ENCODE measurements at regions not wholly inside any gene's neighbourhood (a gene's known extent, or its start where the extent isn't known, plus 50 kb on each side); places are given as distances from the start of the nearest gene placed in this dataset.
"Not testable (repeated sequence)": the region's sequence is repeated elsewhere in the genome, so short reads cannot be mapped to it uniquely, and the experiment has no call there.

GRCh38 chr7:56229631-56230030 is 113.4 kb upstream of the NUPR2 start:
- Mint-ChIP-seq H3K27ac (no peak overlapping the region), H3K4me3 (no peak overlapping the region), H3K27me3 (peaks cover 7 to 11% of the 10 kb centered on the region in 2 donors), H3K4me1 (ENCODE audit: low read depth in 2 of 2) (no peaks in the 10 kb centered on the region), H3K36me3 (ENCODE audit: insufficient read depth) (no peaks in the 10 kb centered on the region), H3K9me3 (no peaks in the 10 kb centered on the region)
- DNase-seq (no peak), ATAC-seq (replicated peaks) (no peak)

DNA sequence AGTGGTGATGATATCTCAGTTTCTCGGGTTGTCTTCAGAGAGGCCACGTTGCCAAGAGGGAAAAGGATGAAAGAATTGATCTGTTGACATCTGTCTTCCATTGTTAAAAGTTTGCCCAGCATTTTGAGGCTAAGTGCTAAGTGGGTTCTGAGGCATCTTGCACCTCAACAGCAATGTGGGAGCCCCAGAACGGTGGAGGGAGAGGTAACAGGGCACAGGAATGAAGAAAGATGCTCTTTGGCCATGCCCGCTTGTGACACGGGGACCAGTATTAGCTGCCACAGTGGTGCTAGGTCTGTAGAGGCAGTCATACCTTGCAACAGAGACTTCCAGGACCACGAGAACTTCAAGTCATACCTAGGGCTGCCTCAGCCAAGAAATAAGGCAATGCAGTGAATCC is 106.6 kb upstream of the NUPR2 start:
- Mint-ChIP-seq H3K27ac (no peak overlapping the region), H3K9me3 (peaks cover 0 to 6% of the 10 kb centered on the region in 2 donors), H3K4me1 (ENCODE audit: low read depth in 2 of 2) (no peaks in the 10 kb centered on the region), H3K4me3 (no peak overlapping the region), H3K27me3 (peaks cover 0 to 11% of the 10 kb centered on the region in 2 donors), H3K36me3 (ENCODE audit: insufficient read depth) (no peaks in the 10 kb centered on the region)
- DNase-seq = no peak
- ATAC-seq (replicated peaks) = no peak

DNA sequence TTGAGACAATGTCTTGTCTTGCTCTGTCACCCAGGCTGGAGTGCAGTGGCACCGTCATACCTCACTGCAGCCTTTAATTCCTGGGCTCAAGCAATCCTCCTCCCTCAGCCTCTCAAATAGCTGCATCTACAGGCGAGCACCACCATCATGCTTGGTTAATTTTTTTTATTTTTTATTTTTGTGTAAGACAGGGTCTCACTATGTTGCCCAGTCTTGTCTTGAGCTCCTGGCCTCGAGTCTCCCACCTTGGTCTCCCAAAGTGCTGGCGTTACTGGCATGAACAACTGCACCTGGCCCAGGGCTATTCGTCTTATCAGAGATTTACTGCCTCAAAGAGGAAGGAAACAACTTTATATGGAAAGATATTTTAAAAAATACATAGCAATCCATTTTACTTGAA is 102.8 kb upstream of the NUPR2 start:
- Mint-ChIP-seq H3K4me3 (no peak overlapping the region), H3K27me3 (peaks cover 6% of the 10 kb centered on the region in 2 donors), H3K4me1 (ENCODE audit: low read depth in 2 of 2) (no peaks in the 10 kb centered on the region), H3K27ac (no peak overlapping the region), H3K9me3 (peaks cover 14 to 25% of the 10 kb centered on the region in 2 donors), H3K36me3 (ENCODE audit: insufficient read depth) (no peaks in the 10 kb centered on the region)
- DNase-seq (no peak), ATAC-seq (replicated peaks) (no peak)

DNA sequence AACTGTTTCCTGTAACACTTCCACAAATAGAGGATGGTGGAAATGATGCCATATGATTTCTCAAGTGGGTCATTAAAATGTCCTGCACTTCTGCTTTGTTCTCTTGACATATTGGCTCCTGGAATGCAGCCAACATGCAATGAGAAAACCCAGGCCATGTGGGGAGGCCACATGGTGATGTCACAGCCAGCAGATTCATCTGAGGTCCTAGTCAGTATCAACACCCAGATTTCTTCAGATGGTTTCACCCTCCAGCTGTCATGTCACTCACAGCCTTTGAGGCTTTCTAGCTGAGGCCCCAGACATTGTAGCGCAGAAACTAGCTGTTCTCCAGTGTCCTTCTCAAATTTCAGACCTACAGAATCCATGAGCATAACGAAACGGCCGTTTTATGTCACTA is 102.3 kb upstream of the NUPR2 start:
- peaks cover 6% of the 10 kb centered on the region in 2 donors for H3K27me3 Mint-ChIP-seq
- ATAC-seq (replicated peaks) (no peak), DNase-seq (no peak)
- no peak overlapping the region for H3K27ac Mint-ChIP-seq
- no peaks in the 10 kb centered on the region for H3K36me3 Mint-ChIP-seq (ENCODE audit: insufficient read depth)
- H3K4me1 Mint-ChIP-seq (ENCODE audit: low read depth in 2 of 2) = no peaks in the 10 kb centered on the region
- no peak overlapping the region for H3K4me3 Mint-ChIP-seq
- peaks cover 14 to 25% of the 10 kb centered on the region in 2 donors for H3K9me3 Mint-ChIP-seq

- Mint-ChIP-seq H3K4me3 (no peak overlapping the region), H3K27ac (no peak overlapping the region), H3K27me3 (peaks cover 6% of the 10 kb centered on the region in 2 donors), H3K9me3 (peaks cover 10 to 25% of the 10 kb centered on the region in 2 donors), H3K36me3 (ENCODE audit: insufficient read depth) (no peaks in the 10 kb centered on the region), H3K4me1 (ENCODE audit: low read depth in 2 of 2) (no peaks in the 10 kb centered on the region)
- no peak for ATAC-seq (replicated peaks)
- DNase-seq = no peak
Observed at GRCh38 chr7:56213574-56213973, 97.4 kb upstream of the NUPR2 start.

GRCh38 chr7:56206420-56206819 is 90.2 kb upstream of the NUPR2 start:
- DNase-seq (no peak), ATAC-seq (replicated peaks) (no peak)
- Mint-ChIP-seq H3K36me3 (ENCODE audit: insufficient read depth) (no peaks in the 10 kb centered on the region), H3K27ac (no peak overlapping the region), H3K9me3 (peaks cover 0 to 2% of the 10 kb centered on the region in 2 donors), H3K4me1 (ENCODE audit: low read depth in 2 of 2) (no peaks in the 10 kb centered on the region), H3K27me3 (no peaks in the 10 kb centered on the region), H3K4me3 (no peak overlapping the region)

- Mint-ChIP-seq H3K4me1 (ENCODE audit: low read depth in 2 of 2) (no peaks in the 10 kb centered on the region), H3K4me3 (no peak overlapping the region), H3K27me3 (no peaks in the 10 kb centered on the region), H3K27ac (no peak overlapping the region), H3K36me3 (ENCODE audit: insufficient read depth) (no peaks in the 10 kb centered on the region), H3K9me3 (no peaks in the 10 kb centered on the region)
- ATAC-seq (replicated peaks) (no peak), DNase-seq (no peak)
Observed at GRCh38 chr7:56199639-56200038, 83.4 kb upstream of the NUPR2 start.

DNA sequence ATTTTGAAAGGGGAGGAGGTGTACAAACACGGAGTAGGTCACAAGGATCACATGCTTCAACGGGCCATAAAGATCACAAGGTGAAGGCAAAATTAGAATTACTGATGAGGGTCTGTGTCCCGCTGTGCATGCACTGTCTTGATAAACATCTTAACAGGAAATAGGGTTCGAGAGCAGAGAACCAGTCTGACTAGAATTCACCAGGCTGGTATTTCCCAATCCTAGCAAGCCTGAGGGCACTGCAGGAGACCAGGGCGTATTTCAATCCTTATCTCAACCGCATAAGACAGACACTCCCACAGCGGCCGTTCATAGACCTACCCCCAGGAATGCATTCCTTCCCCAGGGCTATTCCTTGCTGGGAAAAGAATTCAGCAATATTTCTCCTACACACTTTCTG is 80.0 kb upstream of the NUPR2 start:
- not testable (repeated sequence) for H3K9me3 Mint-ChIP-seq; DNase-seq; H3K27ac Mint-ChIP-seq; ATAC-seq (replicated peaks); H3K4me1 Mint-ChIP-seq (ENCODE audit: low read depth in 2 of 2); H3K4me3 Mint-ChIP-seq; H3K36me3 Mint-ChIP-seq (ENCODE audit: insufficient read depth)
- H3K27me3 Mint-ChIP-seq = peaks cover 0 to 21% of the 10 kb centered on the region in 2 donors

- ATAC-seq (replicated peaks) = no peak
- DNase-seq = no peak
- H3K36me3 Mint-ChIP-seq (ENCODE audit: insufficient read depth) = no peaks in the 10 kb centered on the region
Observed at GRCh38 chr7:56188823-56189346, 72.7 kb upstream of the NUPR2 start.

DNA sequence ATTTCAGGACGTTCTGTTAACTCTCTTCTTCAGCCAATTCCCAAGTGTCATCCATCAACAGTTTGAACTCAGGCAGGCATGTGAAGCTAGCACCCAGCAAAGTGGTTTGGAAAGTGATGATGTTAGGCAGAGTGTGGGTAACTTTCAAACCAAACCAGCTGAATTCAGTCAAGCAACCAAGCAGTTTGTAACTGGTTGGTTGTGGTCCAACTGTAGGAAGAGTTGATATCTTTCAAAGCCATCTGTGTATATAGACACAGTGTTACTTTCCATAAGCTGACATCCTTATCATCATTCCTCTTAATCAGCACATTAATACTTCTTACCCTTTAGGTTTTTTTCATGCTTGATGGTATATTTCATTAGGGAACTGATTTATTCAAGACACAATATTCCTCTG is 72.2 kb upstream of the NUPR2 start:
- ATAC-seq (replicated peaks) (no peak), DNase-seq (no peak)
- Mint-ChIP-seq H3K27ac (no peak overlapping the region), H3K9me3 (peaks cover 0 to 2% of the 10 kb centered on the region in 2 donors), H3K4me3 (no peak overlapping the region), H3K27me3 (peaks cover 9 to 38% of the 10 kb centered on the region in 2 donors), H3K4me1 (ENCODE audit: low read depth in 2 of 2) (no peaks in the 10 kb centered on the region), H3K36me3 (ENCODE audit: insufficient read depth) (no peaks in the 10 kb centered on the region)

More at GRCh38 chr7:56188823-56189346, 72.7 kb upstream of the NUPR2 start:
- Mint-ChIP-seq H3K4me3 (no peak overlapping the region), H3K27me3 (peaks cover 9 to 43% of the 10 kb centered on the region in 2 donors), H3K9me3 (peaks cover 0 to 2% of the 10 kb centered on the region in 2 donors), H3K27ac (no peak overlapping the region), H3K4me1 (ENCODE audit: low read depth in 2 of 2) (no peaks in the 10 kb centered on the region)

- Mint-ChIP-seq H3K4me1 (ENCODE audit: low read depth in 2 of 2) (no peaks in the 10 kb centered on the region), H3K27ac (no peak overlapping the region), H3K36me3 (ENCODE audit: insufficient read depth) (no peaks in the 10 kb centered on the region), H3K9me3 (no peaks in the 10 kb centered on the region), H3K27me3 (peaks cover 9 to 23% of the 10 kb centered on the region in 2 donors), H3K4me3 (no peak overlapping the region)
- DNase-seq (no peak), ATAC-seq (replicated peaks) (no peak)
Observed at GRCh38 chr7:56181010-56181409, 64.8 kb upstream of the NUPR2 start.

GRCh38 chr7:56175771-56176170 is 59.6 kb upstream of the NUPR2 start:
- Mint-ChIP-seq H3K27ac (no peak overlapping the region), H3K4me3 (no peak overlapping the region), H3K9me3 (peaks cover 0 to 2% of the 10 kb centered on the region in 2 donors), H3K4me1 (ENCODE audit: low read depth in 2 of 2) (no peaks in the 10 kb centered on the region), H3K27me3 (peaks cover 0 to 32% of the 10 kb centered on the region in 2 donors), H3K36me3 (ENCODE audit: insufficient read depth) (no peaks in the 10 kb centered on the region)
- ATAC-seq (replicated peaks) (no peak), DNase-seq (no peak)

GRCh38 chr7:56174875-56175760 is 58.9 kb upstream of the NUPR2 start:
- DNase-seq = no peak
- peaks cover 0 to 33% of the 10 kb centered on the region in 2 donors for H3K27me3 Mint-ChIP-seq
- H3K36me3 Mint-ChIP-seq (ENCODE audit: insufficient read depth) = no peaks in the 10 kb centered on the region
- H3K27ac Mint-ChIP-seq = no peak overlapping the region
- no peak overlapping the region for H3K4me3 Mint-ChIP-seq
- peaks cover 0 to 2% of the 10 kb centered on the region in 2 donors for H3K9me3 Mint-ChIP-seq
- no peaks in the 10 kb centered on the region for H3K4me1 Mint-ChIP-seq (ENCODE audit: low read depth in 2 of 2)
- no peak for ATAC-seq (replicated peaks)

GRCh38 chr7:56174346-56174874 is 58.2 kb upstream of the NUPR2 start:
- Mint-ChIP-seq H3K27me3 (peaks cover 0 to 33% of the 10 kb centered on the region in 2 donors), H3K36me3 (ENCODE audit: insufficient read depth) (no peaks in the 10 kb centered on the region), H3K27ac (no peak overlapping the region), H3K9me3 (peaks cover 0 to 2% of the 10 kb centered on the region in 2 donors), H3K4me1 (ENCODE audit: low read depth in 2 of 2) (no peaks in the 10 kb centered on the region), H3K4me3 (no peak overlapping the region)
- ATAC-seq (replicated peaks) (no peak), DNase-seq (no peak)

Measured in effector memory CD8-positive, alpha-beta T cell (primary cell).